Fibroblast of skin of back (primary cell): ENCODE measurements at regions not wholly inside any gene's neighbourhood (a gene's known extent, or its start where the extent isn't known, plus 50 kb on each side); places are given as distances from the start of the nearest gene placed in this dataset.

Experiments
- DNase-seq: peaks from one replicate; pipeline ENCODE4 v3.0.0-alpha.2; 2013

- DNase-seq, result no peak
Observed at GRCh38 chr11:79980916-79981315, 540.1 kb upstream of the TENM4 start.

GRCh38 chr11:79973721-79974617 lies 533.1 kb upstream of the TENM4 start:
- peak; percentile 41 for DNase-seq

- DNase-seq, result no peak
Observed at GRCh38 chr11:79971255-79971654, 530.4 kb upstream of the TENM4 start.

GRCh38 chr11:79966592-79966991 lies 525.8 kb upstream of the TENM4 start:
- DNase-seq, result no peak

- DNase-seq, result no peak
Observed at GRCh38 chr11:79963856-79964645, 523.2 kb upstream of the TENM4 start.

GRCh38 chr11:79960461-79960860 lies 519.6 kb upstream of the TENM4 start:
- no peak for DNase-seq

- DNase-seq, result no peak
Observed at GRCh38 chr11:79959318-79959717, 518.5 kb upstream of the TENM4 start.

- DNase-seq, result no peak
Observed at GRCh38 chr11:79957702-79958101, 516.9 kb upstream of the TENM4 start.

- DNase-seq, result no peak
Observed at GRCh38 chr11:79956061-79956460, 515.2 kb upstream of the TENM4 start.

GRCh38 chr11:79953629-79954028 lies 512.8 kb upstream of the TENM4 start:
- no peak for DNase-seq

- no peak for DNase-seq
Observed at GRCh38 chr11:79950741-79951140, 509.9 kb upstream of the TENM4 start.

- DNase-seq, result no peak
Observed at GRCh38 chr11:79950172-79950571, 509.3 kb upstream of the TENM4 start.

GRCh38 chr11:79949574-79949973 lies 508.7 kb upstream of the TENM4 start:
- no peak for DNase-seq

GRCh38 chr11:79942646-79943045 lies 501.8 kb upstream of the TENM4 start:
- DNase-seq, result peak; percentile 67

GRCh38 chr11:79942090-79942489 lies 501.3 kb upstream of the TENM4 start:
- peak; percentile 16 for DNase-seq

- peak; percentile 89 for DNase-seq
Observed at GRCh38 chr11:79940974-79941735, 500.3 kb upstream of the TENM4 start.

- no peak for DNase-seq
Observed at GRCh38 chr11:79940165-79940564, 499.3 kb upstream of the TENM4 start.

GRCh38 chr11:79939111-79939510 lies 498.3 kb upstream of the TENM4 start:
- DNase-seq, result no peak

- peak; percentile 76 for DNase-seq
Observed at GRCh38 chr11:79937676-79938334, 497.0 kb upstream of the TENM4 start.

GRCh38 chr11:79932612-79933011 lies 491.8 kb upstream of the TENM4 start:
- no peak for DNase-seq

GRCh38 chr11:79931692-79932091 lies 490.9 kb upstream of the TENM4 start:
- no peak for DNase-seq

GRCh38 chr11:79926707-79927106 lies 485.9 kb upstream of the TENM4 start:
- no peak for DNase-seq
